ENCODE measurements at regions not wholly inside any gene's neighbourhood (a gene's known extent, or its start where the extent isn't known, plus 50 kb on each side); places are given as distances from the start of the nearest gene placed in this dataset.

DNA sequence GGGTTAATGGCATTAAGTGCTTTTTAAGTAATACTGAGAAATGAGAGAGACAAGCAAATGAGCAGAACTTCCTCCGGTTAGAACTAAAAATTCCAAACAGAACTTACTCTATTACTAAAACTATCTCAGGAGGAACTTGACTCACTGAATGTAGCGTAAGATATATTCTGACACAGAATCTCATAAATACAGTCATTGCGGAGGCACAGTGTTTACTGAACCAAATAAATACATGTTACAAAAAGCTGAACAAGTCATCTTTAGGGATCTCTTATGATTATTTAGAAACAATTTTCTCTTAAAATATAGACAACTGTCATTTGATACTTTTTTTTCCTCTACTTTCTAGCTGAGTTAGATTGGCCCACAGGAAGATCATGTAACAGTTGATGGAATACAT, 283.1 kb downstream of the KLF12 start:
- Histone ChIP-seq H3K4me1 (replicated peaks in 1 of 2) (peaks cover 0 to 3% of the 10 kb centered on the region in 2 donors), H3K4me3 (no peak overlapping the region), H3K27ac (no peak overlapping the region)
- 27 to 91% (median 87%) methylated on average over 2 to 3 of the region's 3 CpGs; no CpG with 5 or more reads in 3 of the 10 experiments for WGBS, 10 experiments
- in situ Hi-C loops (cut with MboI; ENCODE audit: low pct_unique_long_range_greater_than_20kb in 2 of 9, low sequenced_read_pairs in 9 of 9, unreplicated experiment in 9 of 9), result no loop called here
- ATAC-seq (replicated peaks in 6 of 8), result no peak

DNA sequence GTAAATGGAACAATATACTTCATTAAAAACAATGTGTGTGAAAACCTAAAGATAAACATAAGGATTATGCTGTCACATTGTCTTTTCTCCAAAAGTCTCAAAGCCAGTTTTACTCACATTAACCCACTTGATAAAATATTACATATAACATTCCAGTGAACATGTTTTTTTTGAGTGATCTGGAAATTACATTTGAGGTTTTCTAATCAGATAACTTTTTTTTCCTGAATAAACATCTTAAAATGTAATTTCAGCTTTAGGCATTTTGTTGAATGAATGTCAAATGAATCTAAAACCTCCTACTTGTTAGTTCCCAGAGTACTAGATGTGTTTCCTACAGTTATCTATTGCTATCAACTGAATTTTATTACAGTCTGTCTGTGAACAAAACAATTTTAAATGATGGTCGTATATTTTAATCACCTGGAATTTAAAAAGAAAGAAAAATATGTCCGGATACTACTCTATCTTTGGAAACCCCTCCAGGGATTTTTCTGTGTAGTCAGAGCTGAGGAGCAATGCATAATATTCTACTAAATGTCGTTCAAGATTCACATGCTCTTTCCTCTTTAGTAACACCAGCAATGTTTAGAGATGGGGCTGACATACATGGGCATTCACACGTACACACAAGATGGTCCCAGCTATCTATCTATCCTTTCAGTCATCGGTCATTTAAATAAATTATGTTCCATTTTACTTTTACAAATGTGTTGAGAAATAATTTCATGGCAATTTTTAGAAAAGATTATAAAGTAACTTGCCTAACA, 283.9 kb downstream of the KLF12 start:
- no peak overlapping the region for H3K4me3 ChIP-seq
- H3K4me1 ChIP-seq (replicated peaks in 1 of 2), result peaks cover 0 to 3% of the 10 kb centered on the region in 2 donors
- no peak overlapping the region for H3K27ac ChIP-seq
- WGBS, 10 experiments, result 16 to 95% (median 80%) methylated on average over 2 to 5 of the region's 5 CpGs; no CpG with 5 or more reads in 1 of the 10 experiments
- peak in 1 of 8 experiments; percentile 70 for ATAC-seq (replicated peaks in 6 of 8)
- in situ Hi-C loops (cut with MboI; ENCODE audit: low pct_unique_long_range_greater_than_20kb in 2 of 9, low sequenced_read_pairs in 9 of 9, unreplicated experiment in 9 of 9), result no loop called here

DNA sequence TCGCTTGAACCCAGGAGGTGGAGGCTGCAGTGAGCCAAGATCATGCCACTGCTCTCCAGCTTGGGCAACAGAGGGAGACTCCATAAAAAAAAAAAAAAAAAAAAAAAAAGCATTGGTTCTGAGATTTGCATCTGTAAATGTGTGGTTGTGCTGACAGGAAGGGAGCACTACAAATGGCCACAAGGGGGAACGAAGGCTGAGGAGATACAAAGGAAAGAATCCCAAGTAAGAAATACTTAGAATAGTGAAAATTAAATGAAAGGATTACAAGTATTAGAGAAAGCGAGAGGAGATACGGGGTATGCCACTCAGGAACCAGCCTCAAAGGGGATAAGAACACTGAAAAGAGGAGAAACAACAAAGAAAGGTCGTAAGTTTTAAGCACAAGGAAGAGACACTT, 284.9 kb downstream of the KLF12 start:
- peaks cover 0 to 3% of the 10 kb centered on the region in 2 donors for H3K4me1 ChIP-seq (replicated peaks in 1 of 2)
- no peak overlapping the region for H3K27ac ChIP-seq
- no peak overlapping the region for H3K4me3 ChIP-seq
- ATAC-seq (replicated peaks in 6 of 8), result peak in 3 of 8 experiments; percentile 65 to 79 (median 76)
- WGBS, 10 experiments, result 54 to 86% (median 68%) methylated on average over 1 to 5 of the region's 5 CpGs
- in situ Hi-C loops (cut with MboI; ENCODE audit: low pct_unique_long_range_greater_than_20kb in 2 of 9, low sequenced_read_pairs in 9 of 9, unreplicated experiment in 9 of 9), result loop anchor here in 1 of 9 experiments (25.0 kb wide), 1 partner anchor 288 kb away; the partner anchor contains the start of gene KLF12

DNA sequence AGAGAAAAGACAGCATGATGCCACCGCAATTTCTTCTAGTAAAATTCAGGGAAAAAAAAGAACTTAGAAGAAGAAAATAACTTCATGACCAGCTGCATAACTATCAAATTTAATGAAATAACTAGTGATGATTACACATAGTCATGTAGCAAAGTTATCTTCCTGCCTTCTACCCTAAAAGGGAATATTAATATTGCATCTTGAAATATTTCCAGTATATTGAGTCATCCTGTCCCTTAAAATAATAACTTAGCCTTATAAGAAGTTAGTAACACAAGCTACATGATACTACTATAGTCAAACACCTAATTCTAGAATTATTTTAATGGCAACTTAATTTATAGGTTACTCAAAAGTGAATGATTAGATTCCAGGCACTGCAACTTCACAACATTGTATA, 289.2 kb downstream of the KLF12 start:
- no peak for ATAC-seq (replicated peaks in 6 of 8)
- Histone ChIP-seq H3K27ac (no peak overlapping the region), H3K4me3 (no peak overlapping the region), H3K4me1 (replicated peaks in 1 of 2) (peaks cover 7% of the 10 kb centered on the region in 2 donors)
- 55 to 100% (median 75%) methylated on average over 1 of the region's 1 CpG; no CpG with 5 or more reads in 3 of the 10 experiments for whole genome bisulfite sequencing, 10 experiments
- in situ Hi-C loops (cut with MboI; ENCODE audit: low pct_unique_long_range_greater_than_20kb in 2 of 9, low sequenced_read_pairs in 9 of 9, unreplicated experiment in 9 of 9), result loop anchor here in 1 of 9 experiments (25.0 kb wide), 1 partner anchor 292 kb away; the partner anchor contains the start of gene KLF12

DNA sequence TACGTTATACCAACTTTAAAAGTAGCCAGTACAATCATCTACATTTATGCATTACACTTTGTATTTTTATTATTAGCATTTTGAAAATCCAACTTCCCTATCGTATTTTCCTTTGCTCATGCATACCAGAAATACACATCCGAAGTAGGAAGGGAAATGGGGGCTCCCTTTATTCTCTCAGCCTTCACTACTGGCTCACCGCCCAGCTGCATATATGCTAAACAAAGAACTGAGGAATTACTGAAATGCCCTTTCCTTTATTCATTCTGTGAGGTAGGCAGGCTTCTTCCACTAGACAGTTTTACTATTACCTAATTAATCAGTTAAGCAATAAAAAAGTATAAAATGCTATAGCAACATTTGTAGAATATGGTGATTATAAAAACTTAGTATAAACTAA, 291.6 kb downstream of the KLF12 start:
- Histone ChIP-seq H3K4me1 (replicated peaks in 1 of 2) (peaks cover 7 to 11% of the 10 kb centered on the region in 2 donors), H3K27ac (no peak overlapping the region), H3K4me3 (no peak overlapping the region)
- WGBS, 10 experiments, result 12 to 100% (median 77%) methylated on average over 1 to 4 of the region's 4 CpGs; no CpG with 5 or more reads in 1 of the 10 experiments
- in situ Hi-C loops (cut with MboI; ENCODE audit: low pct_unique_long_range_greater_than_20kb in 2 of 9, low sequenced_read_pairs in 9 of 9, unreplicated experiment in 9 of 9), result loop anchor here in 1 of 9 experiments (25.0 kb wide), 1 partner anchor 295 kb away; the partner anchor contains the start of gene KLF12
- ATAC-seq (replicated peaks in 6 of 8), result peak in 4 of 8 experiments; percentile 56 to 94 (median 71)

DNA sequence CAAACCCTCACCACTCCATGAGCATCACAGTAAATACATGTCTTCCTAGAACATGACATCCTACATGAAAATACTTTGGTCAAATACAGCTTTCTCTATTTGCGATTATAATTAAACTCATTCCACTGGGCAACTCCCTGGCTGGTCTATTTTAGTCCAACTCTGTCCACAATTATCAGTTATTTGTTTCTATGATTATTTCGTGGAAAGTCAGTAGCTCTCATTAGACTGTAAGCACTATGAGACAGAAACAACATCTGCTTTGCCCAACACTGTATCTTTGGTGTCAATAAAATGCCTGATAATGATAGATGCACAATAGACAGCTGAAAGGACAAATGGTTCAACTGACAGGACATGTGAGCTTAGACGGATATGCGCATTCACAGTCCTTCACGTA, 292.0 kb downstream of the KLF12 start:
- no peak overlapping the region for H3K27ac ChIP-seq
- H3K4me1 ChIP-seq (replicated peaks in 1 of 2), result peaks cover 7 to 8% of the 10 kb centered on the region in 2 donors
- H3K4me3 ChIP-seq, result no peak overlapping the region
- 63 to 100% (median 89%) methylated on average over 1 to 5 of the region's 5 CpGs; no CpG with 5 or more reads in 1 of the 10 experiments for WGBS, 10 experiments
- in situ Hi-C loops (cut with MboI; ENCODE audit: low pct_unique_long_range_greater_than_20kb in 2 of 9, low sequenced_read_pairs in 9 of 9, unreplicated experiment in 9 of 9), result loop anchor here in 1 of 9 experiments (25.0 kb wide), 1 partner anchor 295 kb away; the partner anchor contains the start of gene KLF12
- peak in 6 of 8 experiments; percentile 13 to 77 (median 36) for ATAC-seq (replicated peaks in 6 of 8)

DNA sequence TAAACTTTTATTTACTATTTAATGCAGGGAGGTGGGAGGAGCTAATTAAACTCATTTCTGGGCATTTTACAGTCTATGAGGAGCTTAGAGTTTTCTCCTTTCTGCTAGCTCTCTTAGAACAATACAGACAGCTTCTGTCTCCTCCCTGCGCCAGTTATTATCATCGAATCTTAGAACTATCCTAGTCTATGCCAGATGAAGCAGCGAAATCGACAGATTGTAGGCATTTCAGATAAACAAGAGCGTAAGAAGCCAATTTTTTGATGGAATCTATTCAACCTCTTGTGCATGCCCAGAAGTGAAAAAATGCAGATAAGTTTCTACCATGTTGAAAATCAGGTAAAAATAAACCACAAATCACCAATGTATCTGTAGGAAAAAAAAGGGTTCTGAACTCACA, 297.1 kb downstream of the KLF12 start:
- in situ Hi-C loops (cut with MboI; ENCODE audit: low pct_unique_long_range_greater_than_20kb in 2 of 9, low sequenced_read_pairs in 9 of 9, unreplicated experiment in 9 of 9), result loop anchor here in 1 of 9 experiments (25.0 kb wide), 1 partner anchor 300 kb away; the partner anchor contains the start of gene KLF12
- H3K4me3 ChIP-seq, result no peak overlapping the region
- ATAC-seq (replicated peaks in 6 of 8), result no peak
- WGBS, 10 experiments, result 85 to 100% (median 96%) methylated on average over 1 to 5 of the region's 5 CpGs; no CpG with 5 or more reads in 1 of the 10 experiments
- no peak overlapping the region for H3K27ac ChIP-seq
- H3K4me1 ChIP-seq (replicated peaks in 1 of 2), result peaks cover 14 to 20% of the 10 kb centered on the region in 2 donors

DNA sequence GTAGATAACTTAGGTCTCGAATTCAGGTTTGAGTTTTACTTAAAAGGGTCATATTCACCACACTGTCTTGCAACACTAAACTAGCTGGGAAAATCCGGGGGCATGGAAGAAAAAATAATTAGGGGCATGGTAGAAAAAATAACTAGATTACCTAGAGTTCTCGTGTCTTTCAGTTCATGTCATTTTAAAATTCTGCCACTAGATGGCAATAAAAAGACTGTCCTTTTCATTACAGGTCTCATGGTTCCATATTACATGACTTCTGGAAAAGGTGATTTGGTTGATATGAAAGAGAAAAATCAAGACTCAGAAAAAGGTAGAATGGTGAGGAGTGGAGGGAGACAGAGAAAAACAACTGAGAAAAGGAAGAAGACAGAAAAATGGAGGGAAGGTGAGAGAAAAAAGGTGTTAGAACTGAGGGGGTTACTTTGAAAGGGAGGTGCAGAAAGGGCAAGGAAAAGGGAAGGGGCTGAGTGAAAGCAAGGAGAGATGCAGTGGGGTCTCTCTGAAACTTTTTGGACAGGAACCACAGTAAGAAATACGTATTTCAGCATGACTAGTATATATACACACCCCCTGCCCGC, 299.0 kb downstream of the KLF12 start:
- H3K27ac ChIP-seq, result no peak overlapping the region
- H3K4me1 ChIP-seq (replicated peaks in 1 of 2), result peaks cover 15 to 35% of the 10 kb centered on the region in 2 donors
- in situ Hi-C loops (cut with MboI; ENCODE audit: low pct_unique_long_range_greater_than_20kb in 2 of 9, low sequenced_read_pairs in 9 of 9, unreplicated experiment in 9 of 9), result loop anchor here in 1 of 9 experiments (25.0 kb wide), 1 partner anchor 302 kb away; the partner anchor contains the start of gene KLF12
- peak in 5 of 8 experiments; percentile 31 to 72 (median 45) for ATAC-seq (replicated peaks in 6 of 8)
- WGBS, 10 experiments, result 13 to 60% (median 33%) methylated on average over 3 to 5 of the region's 5 CpGs
- H3K4me3 ChIP-seq, result no peak overlapping the region

DNA sequence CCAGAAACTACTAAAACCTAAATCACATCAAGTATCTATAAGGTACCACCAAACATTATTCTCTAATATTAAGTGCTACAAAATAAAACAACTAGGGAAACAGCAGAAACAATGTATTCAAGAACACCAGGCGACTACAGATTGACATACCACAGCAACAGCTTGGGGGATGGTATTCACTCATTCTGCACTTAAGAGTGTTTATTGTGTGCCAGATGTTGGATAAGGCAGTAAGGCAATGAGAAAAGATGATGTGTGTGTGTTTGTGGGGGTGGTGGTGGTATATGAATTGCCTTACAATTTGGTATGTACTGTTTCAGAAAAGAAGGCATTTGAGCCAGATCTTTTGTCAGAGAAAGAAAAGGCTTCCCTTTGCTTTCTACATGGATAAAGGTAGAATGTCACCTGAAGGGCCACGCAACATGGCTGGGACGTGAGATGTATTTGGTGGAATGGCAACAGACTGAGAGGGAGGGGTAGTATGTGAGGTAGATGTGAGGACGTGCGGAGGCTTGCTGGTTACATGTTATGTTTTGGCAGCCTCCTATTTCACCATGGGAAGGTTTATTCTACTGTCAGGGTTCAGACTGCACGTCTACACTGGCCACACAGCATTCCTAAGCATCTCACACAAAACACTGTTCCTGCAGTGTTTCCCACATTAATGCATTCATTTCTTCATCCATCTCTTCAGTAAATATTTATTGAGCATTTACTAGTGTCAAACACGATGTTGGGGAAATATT, 300.7 kb downstream of the KLF12 start:
- no peak for ATAC-seq (replicated peaks in 6 of 8)
- in situ Hi-C loops (cut with MboI; ENCODE audit: low pct_unique_long_range_greater_than_20kb in 2 of 9, low sequenced_read_pairs in 9 of 9, unreplicated experiment in 9 of 9), result loop anchor here in 1 of 9 experiments (25.0 kb wide), 1 partner anchor 304 kb away; the partner anchor contains the start of gene KLF12
- H3K27ac ChIP-seq, result no peak overlapping the region
- H3K4me3 ChIP-seq, result no peak overlapping the region
- 92 to 100% (median 95%) methylated on average over 1 to 7 of the region's 7 CpGs; no CpG with 5 or more reads in 3 of the 10 experiments for WGBS, 10 experiments
- H3K4me1 ChIP-seq (replicated peaks in 1 of 2), result peaks cover 19 to 35% of the 10 kb centered on the region in 2 donors

DNA sequence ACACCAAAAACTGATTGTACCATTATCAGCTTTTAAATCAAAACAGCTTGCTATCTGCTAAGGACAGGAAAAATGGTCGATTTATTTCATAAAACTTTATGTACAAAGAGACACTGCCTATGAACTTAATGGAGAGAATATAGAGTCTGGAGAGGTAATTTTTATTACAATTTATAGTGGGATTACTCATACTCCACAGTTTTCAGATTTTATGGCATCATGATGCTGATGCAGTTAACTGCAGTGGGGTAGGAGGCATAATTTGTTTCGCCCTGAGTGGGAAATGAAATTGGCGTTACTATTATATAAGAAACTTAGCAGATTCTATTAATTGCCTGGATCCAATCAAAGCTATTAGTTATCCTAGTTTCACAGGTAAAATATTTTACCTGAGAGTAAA, 301.4 kb downstream of the KLF12 start:
- Histone ChIP-seq H3K4me1 (replicated peaks in 1 of 2) (peaks cover 19 to 34% of the 10 kb centered on the region in 2 donors), H3K27ac (no peak overlapping the region), H3K4me3 (no peak overlapping the region)
- peak in 1 of 8 experiments; percentile 56 for ATAC-seq (replicated peaks in 6 of 8)
- WGBS, 10 experiments, result 43 to 100% (median 89%) methylated on average over 1 to 3 of the region's 3 CpGs
- in situ Hi-C loops (cut with MboI; ENCODE audit: low pct_unique_long_range_greater_than_20kb in 2 of 9, low sequenced_read_pairs in 9 of 9, unreplicated experiment in 9 of 9), result loop anchor here in 1 of 9 experiments (25.0 kb wide), 1 partner anchor 304 kb away; the partner anchor contains the start of gene KLF12

DNA sequence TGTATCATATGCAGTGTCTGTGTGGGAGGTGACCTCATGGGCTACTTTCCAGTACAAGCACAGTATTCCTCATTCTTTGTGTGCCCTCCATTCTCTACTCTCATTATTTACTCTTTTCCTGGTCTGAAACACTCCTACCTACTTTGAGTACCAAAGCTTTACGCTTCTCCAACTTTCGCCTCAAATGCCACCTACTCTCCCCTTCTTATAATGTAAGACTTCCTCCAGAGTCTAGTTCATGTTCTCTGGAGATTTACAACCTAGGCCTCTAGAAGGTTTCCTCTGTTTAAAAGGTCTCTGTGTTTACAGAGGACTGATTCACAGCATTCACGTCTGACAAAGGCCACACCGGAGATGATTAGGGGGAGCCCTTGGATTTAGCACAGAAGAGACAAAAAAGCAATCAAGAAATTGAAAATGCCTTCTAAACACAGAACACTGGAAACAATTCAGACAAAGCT, 302.0 kb downstream of the KLF12 start:
- in situ Hi-C loops (cut with MboI; ENCODE audit: low pct_unique_long_range_greater_than_20kb in 2 of 9, low sequenced_read_pairs in 9 of 9, unreplicated experiment in 9 of 9), result loop anchor here in 1 of 9 experiments (25.0 kb wide), 1 partner anchor 305 kb away; the partner anchor contains the start of gene KLF12
- Histone ChIP-seq H3K27ac (peak overlapping the region in 1 of 2 donors; percentile 63), H3K4me3 (no peak overlapping the region), H3K4me1 (replicated peaks in 1 of 2) (peaks cover 19 to 34% of the 10 kb centered on the region in 2 donors)
- WGBS, 10 experiments, result 5 to 83% (median 45%) methylated on average over 1 to 4 of the region's 4 CpGs; no CpG with 5 or more reads in 1 of the 10 experiments
- peak in 5 of 8 experiments; percentile 54 to 88 (median 75) for ATAC-seq (replicated peaks in 6 of 8)

DNA sequence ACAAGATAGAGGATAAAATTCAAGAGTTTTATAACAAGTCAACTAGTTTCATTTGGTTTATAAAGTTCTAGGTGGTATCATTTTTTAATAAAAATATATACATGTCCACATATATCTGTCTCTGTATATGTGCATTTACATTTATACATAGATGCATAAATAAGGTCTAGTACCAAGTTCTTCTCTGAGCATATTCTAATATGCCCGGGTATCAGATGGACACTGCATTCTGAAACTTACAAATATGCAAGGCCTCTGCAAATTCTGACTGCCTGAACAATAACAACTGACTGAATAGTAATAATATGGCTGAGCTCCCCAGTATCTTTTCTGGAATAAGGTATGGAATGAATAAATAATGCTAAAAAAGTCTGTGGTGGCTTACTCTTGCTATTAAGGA, 304.8 kb downstream of the KLF12 start:
- 0 to 100% (median 0%) methylated on average over 1 of the region's 1 CpG; no CpG with 5 or more reads in 4 of the 10 experiments for WGBS, 10 experiments
- in situ Hi-C loops (cut with MboI; ENCODE audit: low pct_unique_long_range_greater_than_20kb in 2 of 9, low sequenced_read_pairs in 9 of 9, unreplicated experiment in 9 of 9), result loop anchor here in 1 of 9 experiments (25.0 kb wide), 1 partner anchor 308 kb away; the partner anchor contains the start of gene KLF12

More for the DNA sequence above, 304.8 kb downstream of the KLF12 start:
- peaks cover 19 to 34% of the 10 kb centered on the region in 2 donors for H3K4me1 ChIP-seq (replicated peaks in 1 of 2)
- ATAC-seq (replicated peaks in 6 of 8), result peak in 3 of 8 experiments; percentile 69 to 90 (median 73)
- H3K27ac ChIP-seq, result no peak overlapping the region
- H3K4me3 ChIP-seq, result no peak overlapping the region
